ENCODE measurements at regions not wholly inside any gene's neighbourhood (a gene's known extent, or its start where the extent isn't known, plus 50 kb on each side); places are given as distances from the start of the nearest gene placed in this dataset.

GRCh38 chr18:42475157-42475556 lies 520.1 kb downstream of the PIK3C3 start:
- TF ChIP-seq CTCF (IDR thresholded peaks at IDR 0.05), result no peak
- no peak for TF ChIP-seq PBX3 (IDR thresholded peaks at IDR 0.05)
- TF ChIP-seq HOXA7 (CRISPR knock-in tag; IDR thresholded peaks at IDR 0.05), result no peak
